LNCaP clone FGC (cell line): ENCODE measurements at regions not wholly inside any gene's neighbourhood (a gene's known extent, or its start where the extent isn't known, plus 50 kb on each side); places are given as distances from the start of the nearest gene placed in this dataset.

Source experiments
- DNase-seq: peaks from one replicate; pipeline ENCODE4 v3.0.0-alpha.2; 2011; ENCODE audit warnings: low read depth
- H3K4me3 ChIP-seq: 2 replicates; pipeline ENCODE4 v1.5.1; 2011; ENCODE audit warnings: mild to moderate bottlenecking, low read depth, low read length, control low read depth
- TF ChIP-seq, protein P1 (sequence below): IDR thresholded peaks from 2 replicates; pipeline ENCODE4 v1.5.1; 2012; ENCODE audit warnings: mild to moderate bottlenecking; ENCODE audit not compliant: control insufficient read depth, insufficient read depth; ENCODE audit errors: extremely low read depth

DNA sequence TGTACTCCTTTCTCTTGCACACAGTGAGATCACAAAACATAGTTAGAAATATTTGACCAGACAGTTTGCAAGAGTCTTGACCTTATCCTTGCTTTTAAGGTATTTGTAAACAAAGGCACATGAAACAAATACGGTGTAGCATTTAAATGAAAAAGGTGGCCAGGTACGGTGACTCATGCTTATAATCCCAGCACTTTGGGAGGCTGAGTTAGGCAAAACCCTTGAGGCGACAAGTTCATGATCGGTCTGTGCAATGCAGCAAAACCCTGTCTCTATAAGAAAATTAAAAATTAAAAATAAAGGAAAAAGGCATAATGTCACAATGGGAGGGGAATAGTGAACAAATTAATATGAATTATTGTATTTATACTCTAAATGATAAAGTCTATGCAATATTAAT is 109.5 kb upstream of the PIK3C3 start:
- TF ChIP-seq, protein P1, sequence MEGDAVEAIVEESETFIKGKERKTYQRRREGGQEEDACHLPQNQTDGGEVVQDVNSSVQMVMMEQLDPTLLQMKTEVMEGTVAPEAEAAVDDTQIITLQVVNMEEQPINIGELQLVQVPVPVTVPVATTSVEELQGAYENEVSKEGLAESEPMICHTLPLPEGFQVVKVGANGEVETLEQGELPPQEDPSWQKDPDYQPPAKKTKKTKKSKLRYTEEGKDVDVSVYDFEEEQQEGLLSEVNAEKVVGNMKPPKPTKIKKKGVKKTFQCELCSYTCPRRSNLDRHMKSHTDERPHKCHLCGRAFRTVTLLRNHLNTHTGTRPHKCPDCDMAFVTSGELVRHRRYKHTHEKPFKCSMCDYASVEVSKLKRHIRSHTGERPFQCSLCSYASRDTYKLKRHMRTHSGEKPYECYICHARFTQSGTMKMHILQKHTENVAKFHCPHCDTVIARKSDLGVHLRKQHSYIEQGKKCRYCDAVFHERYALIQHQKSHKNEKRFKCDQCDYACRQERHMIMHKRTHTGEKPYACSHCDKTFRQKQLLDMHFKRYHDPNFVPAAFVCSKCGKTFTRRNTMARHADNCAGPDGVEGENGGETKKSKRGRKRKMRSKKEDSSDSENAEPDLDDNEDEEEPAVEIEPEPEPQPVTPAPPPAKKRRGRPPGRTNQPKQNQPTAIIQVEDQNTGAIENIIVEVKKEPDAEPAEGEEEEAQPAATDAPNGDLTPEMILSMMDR = no peak
- no peak overlapping the region for H3K4me3 ChIP-seq
- no peak for DNase-seq

DNA sequence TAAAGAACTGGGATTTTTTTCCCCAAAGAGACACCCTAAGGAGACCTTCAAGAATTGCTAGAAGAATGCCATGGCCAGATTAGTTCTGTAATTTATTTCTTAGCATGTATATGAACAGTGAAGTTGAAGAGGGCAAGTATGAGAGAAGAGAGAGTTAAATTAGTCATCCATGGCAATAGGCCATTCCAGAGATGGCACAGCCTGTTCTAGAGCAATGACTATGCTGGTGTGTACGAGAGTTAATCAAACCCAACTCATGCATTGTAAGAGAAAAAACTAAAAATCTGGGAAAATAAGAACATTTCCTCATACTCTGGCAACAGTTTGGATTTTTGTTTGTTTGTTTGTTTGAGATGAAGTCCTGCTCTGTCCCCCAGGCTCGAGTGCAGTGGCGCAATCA is 112.1 kb upstream of the PIK3C3 start:
- no peak for DNase-seq
- no peak overlapping the region for H3K4me3 ChIP-seq
- TF ChIP-seq, protein P1 = no peak

DNA sequence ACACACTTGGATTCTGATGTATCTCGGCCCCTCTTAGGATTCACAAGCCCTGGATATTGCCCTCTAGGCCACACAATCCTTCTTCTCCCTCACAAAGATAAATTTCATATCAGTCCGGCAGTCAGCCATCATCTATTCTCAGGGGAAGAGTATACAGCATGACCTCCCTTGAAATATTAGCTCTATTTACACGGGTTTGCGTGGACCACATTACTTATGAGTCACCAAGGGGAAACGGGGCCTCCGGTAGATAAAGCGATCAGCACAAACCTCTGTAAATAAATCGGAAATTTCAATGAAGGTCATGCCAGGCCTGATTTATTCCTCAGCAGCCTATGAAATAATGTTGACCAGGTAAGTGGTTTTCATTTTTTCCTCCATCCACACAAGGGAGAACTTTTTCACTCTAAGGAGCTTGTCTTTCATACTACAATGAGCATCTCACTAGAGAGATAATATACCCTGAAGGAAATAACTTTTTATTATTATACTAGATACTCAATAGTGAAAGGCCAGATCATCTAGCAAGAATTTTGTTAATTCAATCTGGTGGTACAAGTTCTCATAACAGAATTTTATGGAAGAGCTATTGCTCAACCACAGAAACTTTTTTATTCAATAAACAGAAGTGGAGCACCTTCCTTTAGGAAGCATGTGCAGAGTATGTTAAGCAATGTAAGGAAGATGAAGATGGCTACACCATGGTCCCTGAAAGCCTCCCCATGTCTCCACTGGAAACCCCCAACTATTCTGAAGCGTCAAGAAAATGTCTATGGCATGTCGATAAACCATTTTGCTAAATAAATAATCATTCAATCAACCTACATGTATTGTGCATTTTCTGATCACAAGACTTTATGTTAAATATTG is 125.2 kb upstream of the PIK3C3 start:
- no peak overlapping the region for H3K4me3 ChIP-seq
- TF ChIP-seq, protein P1 = no peak
- DNase-seq = no peak

DNA sequence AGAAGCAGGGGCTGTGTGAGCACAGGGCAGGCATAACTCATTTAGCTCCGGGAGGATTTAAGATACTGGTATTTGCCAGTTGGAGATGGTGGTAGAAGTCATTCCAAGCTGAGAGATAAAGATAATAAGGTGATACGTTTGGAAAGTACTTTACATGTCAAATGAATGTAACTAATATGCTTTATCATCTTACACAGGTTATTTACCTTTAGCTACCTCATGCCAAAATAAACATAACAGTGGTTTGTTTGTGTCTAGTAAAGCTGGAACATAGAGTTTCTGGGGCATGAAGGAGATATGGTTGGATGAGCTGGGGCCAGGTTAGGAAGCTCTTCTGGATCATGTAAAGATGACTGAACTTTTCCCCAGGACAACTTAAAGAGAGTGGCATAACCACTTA is 126.9 kb upstream of the PIK3C3 start:
- peak; percentile 92 for DNase-seq
- TF ChIP-seq, protein P1 = no peak
- no peak overlapping the region for H3K4me3 ChIP-seq

DNA sequence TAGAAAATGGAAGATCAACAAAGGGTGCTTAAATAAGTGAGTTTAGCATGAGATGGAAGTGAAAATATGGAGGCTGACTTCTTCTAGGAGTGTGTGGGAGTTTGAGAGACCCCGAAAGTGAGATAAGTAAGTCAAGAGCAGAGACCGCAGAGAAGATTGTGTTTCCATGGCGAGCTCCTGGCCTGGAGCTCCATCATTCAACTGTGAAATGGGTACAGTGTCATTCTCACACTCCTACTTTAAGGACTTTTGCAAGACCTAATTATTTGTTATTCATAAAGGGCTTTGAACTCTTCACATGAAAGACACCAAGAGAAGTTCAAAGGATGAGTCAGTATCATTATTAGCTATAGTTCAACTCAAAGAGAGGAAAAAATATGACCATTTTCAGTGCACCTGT is 134.2 kb upstream of the PIK3C3 start:
- no peak overlapping the region for H3K4me3 ChIP-seq
- TF ChIP-seq, protein P1 = no peak
- DNase-seq = no peak

DNA sequence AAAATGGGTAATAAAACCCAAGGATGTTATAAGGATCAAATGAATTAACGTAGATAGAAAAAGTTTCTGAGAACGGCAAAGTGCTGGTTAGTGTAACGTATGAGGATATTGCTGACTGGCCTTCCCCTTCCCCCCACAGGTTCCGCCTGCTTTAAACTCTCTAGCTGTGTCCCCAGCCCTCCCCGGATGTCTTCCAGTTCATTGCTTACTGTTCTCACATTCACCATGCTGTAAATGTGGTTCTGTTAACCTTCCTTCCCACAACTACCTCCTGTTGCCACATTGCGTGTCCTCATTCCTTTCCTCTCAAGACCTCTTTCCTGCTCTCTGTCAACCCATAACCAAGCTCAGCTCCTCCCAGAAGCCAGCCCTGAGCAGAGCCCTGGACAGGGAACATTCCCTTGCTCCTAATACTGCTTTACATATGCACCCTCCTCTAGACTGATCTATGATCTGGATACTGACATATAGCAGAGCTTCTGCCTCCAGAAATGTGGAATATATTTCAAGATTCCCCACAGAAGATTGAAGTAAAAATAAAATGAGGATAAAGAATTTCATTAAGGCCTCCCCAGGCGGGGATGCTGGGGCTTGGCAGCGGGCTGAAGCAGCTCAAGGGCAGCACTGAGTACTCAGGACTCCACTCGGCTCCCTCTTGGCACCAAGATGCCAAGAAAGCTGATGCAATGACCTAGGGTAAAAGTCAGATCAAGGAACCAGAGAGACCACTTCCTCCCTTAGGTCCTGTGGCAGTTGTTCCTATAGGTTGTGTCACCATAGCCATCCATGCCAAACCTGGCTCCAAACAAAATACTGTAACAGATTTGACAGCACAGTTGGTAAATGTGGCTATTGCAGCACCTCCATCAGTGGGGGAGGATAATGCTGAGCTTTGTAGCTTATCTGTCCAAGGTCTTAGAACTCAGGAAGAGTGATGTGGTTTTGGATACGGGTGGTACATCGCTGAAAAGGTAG is 136.4 kb upstream of the PIK3C3 start:
- no peak overlapping the region for H3K4me3 ChIP-seq
- TF ChIP-seq, protein P1 = no peak
- no peak for DNase-seq
